WTC11 (cell line): ENCODE measurements at regions not wholly inside any gene's neighbourhood (a gene's known extent, or its start where the extent isn't known, plus 50 kb on each side); places are given as distances from the start of the nearest gene placed in this dataset.

ENCODE experiments used
- ATAC-seq: fragments of 200-7000 bp; cut with Tn5 transposase; 2 replicates; pipeline ENCODE4 v1.10.0; 2021; ENCODE audit warnings: mild to moderate bottlenecking, moderate library complexity
- CTCF ChIA-PET: fragments of 300-600 bp; sonication (Branson Sonifier 250); formaldehyde crosslinking; loops from one replicate; lab custom pipeline; 2021; ENCODE audit warnings: antibody characterized with exemption; lab: Charles Lee
- POLR2A ChIA-PET: fragments of 350-600 bp; sonication (Branson Sonifier 250); formaldehyde crosslinking; loops from one replicate; lab custom pipeline; 2021; ENCODE audit warnings: antibody characterized with exemption; lab: Charles Lee
- DNase-seq: peaks from one replicate; pipeline ENCODE4 v3.0.0; 2021; ENCODE audit warnings: low spot score
- H3K27ac Mint-ChIP-seq: 2 replicates; pipeline ENCODE4 v1.8.0; 2021; ENCODE audit warnings: mixed read lengths
- H3K27me3 Mint-ChIP-seq: 2 replicates; pipeline ENCODE4 v1.8.0; 2021; ENCODE audit warnings: low read depth, mild to moderate bottlenecking, moderate library complexity, mixed read lengths
- H3K36me3 Mint-ChIP-seq: 2 replicates; pipeline ENCODE4 v1.8.0; 2021; ENCODE audit warnings: mixed read lengths
- H3K4me1 Mint-ChIP-seq: 2 replicates; pipeline ENCODE4 v1.8.0; 2022; ENCODE audit warnings: mixed read lengths
- H3K4me3 Mint-ChIP-seq: 2 replicates; pipeline ENCODE4 v1.8.0; 2021; ENCODE audit warnings: mild to moderate bottlenecking, moderate library complexity, mixed read lengths
- H3K9me3 Mint-ChIP-seq: 2 replicates; pipeline ENCODE4 v1.8.0; 2021; ENCODE audit warnings: mixed read lengths
- ATF1 ChIP-seq: sonication (generic); formaldehyde crosslinking; IDR thresholded peaks from 2 replicates; pipeline ENCODE4 v1.8.1; 2023; ENCODE audit warnings: mild to moderate bottlenecking, moderate library complexity, missing genetic modification reagents
- ESRRA ChIP-seq: sonication (generic); formaldehyde crosslinking; IDR thresholded peaks from 2 replicates; pipeline ENCODE4 v1.8.1; 2022; ENCODE audit warnings: mild to moderate bottlenecking, missing genetic modification reagents, borderline replicate concordance
- GTF2I ChIP-seq: fragments of 250-450 bp; sonication (Bioruptor Pico); conservative IDR thresholded peaks from 2 replicates; pipeline ENCODE4 v1.4.0; 2021; ENCODE audit warnings: mild to moderate bottlenecking
- OVOL2 ChIP-seq: fragments of 250-450 bp; sonication (Bioruptor Pico); IDR thresholded peaks from 2 replicates; pipeline ENCODE4 v1.9.0; 2021; ENCODE audit warnings: mild to moderate bottlenecking, borderline replicate concordance
- SP1 ChIP-seq: sonication (generic); formaldehyde crosslinking; conservative IDR thresholded peaks from 2 replicates; pipeline ENCODE4 v1.8.1; 2022; ENCODE audit warnings: missing genetic modification reagents
- TCF7 ChIP-seq: sonication (generic); formaldehyde crosslinking; IDR thresholded peaks from 2 replicates; pipeline ENCODE4 v1.8.0; 2022; ENCODE audit warnings: mild to moderate bottlenecking, low read depth, missing genetic modification reagents, moderate library complexity
- TP53 ChIP-seq: sonication (generic); formaldehyde crosslinking; IDR thresholded peaks from 2 replicates; pipeline ENCODE4 v1.8.1; 2023; ENCODE audit warnings: mild to moderate bottlenecking, missing genetic modification reagents
- ZNF138 ChIP-seq: sonication (generic); formaldehyde crosslinking; conservative IDR thresholded peaks from 2 replicates; pipeline ENCODE4 v1.8.1; 2022; ENCODE audit warnings: mild to moderate bottlenecking, moderate library complexity, missing genetic modification reagents
- ZNF396 ChIP-seq: fragments of 250-450 bp; sonication (Bioruptor Pico); IDR thresholded peaks from 2 replicates; pipeline ENCODE4 v1.8.0; 2021; ENCODE audit warnings: mild to moderate bottlenecking, moderate library complexity, borderline replicate concordance
- TF ChIP-seq, protein P1 (sequence below): sonication (generic); formaldehyde crosslinking; IDR thresholded peaks from 2 replicates; pipeline ENCODE4 v1.8.0; 2022; ENCODE audit warnings: mild to moderate bottlenecking, missing genetic modification reagents
- TF ChIP-seq, protein P2 (sequence below): sonication (generic); formaldehyde crosslinking; IDR thresholded peaks from 2 replicates; pipeline ENCODE4 v1.8.0; 2022; ENCODE audit warnings: mild to moderate bottlenecking, missing genetic modification reagents
- TF ChIP-seq, protein P3 (sequence below): sonication (generic); formaldehyde crosslinking; conservative IDR thresholded peaks from 2 replicates; pipeline ENCODE4 v1.8.1; 2022; ENCODE audit warnings: mild to moderate bottlenecking, missing genetic modification reagents
- TF ChIP-seq, protein P4 (sequence below): sonication (generic); formaldehyde crosslinking; IDR thresholded peaks from 2 replicates; pipeline ENCODE4 v1.8.0; 2022; ENCODE audit warnings: mild to moderate bottlenecking, missing genetic modification reagents
- TF ChIP-seq, protein P5 (sequence below): sonication (generic); formaldehyde crosslinking; IDR thresholded peaks from 2 replicates; pipeline ENCODE4 v1.8.1; 2022; ENCODE audit warnings: mild to moderate bottlenecking, missing genetic modification reagents, moderate library complexity, borderline replicate concordance
- TF ChIP-seq, protein P6 (sequence below): fragments of 250-450 bp; sonication (Bioruptor Pico); IDR thresholded peaks from 2 replicates; pipeline ENCODE4 v1.9.0; 2021; ENCODE audit warnings: mild to moderate bottlenecking
- TF ChIP-seq, protein P7 (sequence below): sonication (generic); formaldehyde crosslinking; IDR thresholded peaks from 2 replicates; pipeline ENCODE4 v1.8.0; 2023; ENCODE audit warnings: missing genetic modification reagents, mild to moderate bottlenecking, borderline replicate concordance
- TF ChIP-seq, protein P8 (sequence below): sonication (generic); formaldehyde crosslinking; IDR thresholded peaks from 2 replicates; pipeline ENCODE4 v1.8.1; 2022; ENCODE audit warnings: low read depth, missing genetic modification reagents, borderline replicate concordance
- TF ChIP-seq, protein P9 (sequence below): fragments of 200-600 bp; IDR thresholded peaks from 2 replicates; pipeline ENCODE4 v1.8.0; 2022; ENCODE audit warnings: antibody characterized with exemption

DNA sequence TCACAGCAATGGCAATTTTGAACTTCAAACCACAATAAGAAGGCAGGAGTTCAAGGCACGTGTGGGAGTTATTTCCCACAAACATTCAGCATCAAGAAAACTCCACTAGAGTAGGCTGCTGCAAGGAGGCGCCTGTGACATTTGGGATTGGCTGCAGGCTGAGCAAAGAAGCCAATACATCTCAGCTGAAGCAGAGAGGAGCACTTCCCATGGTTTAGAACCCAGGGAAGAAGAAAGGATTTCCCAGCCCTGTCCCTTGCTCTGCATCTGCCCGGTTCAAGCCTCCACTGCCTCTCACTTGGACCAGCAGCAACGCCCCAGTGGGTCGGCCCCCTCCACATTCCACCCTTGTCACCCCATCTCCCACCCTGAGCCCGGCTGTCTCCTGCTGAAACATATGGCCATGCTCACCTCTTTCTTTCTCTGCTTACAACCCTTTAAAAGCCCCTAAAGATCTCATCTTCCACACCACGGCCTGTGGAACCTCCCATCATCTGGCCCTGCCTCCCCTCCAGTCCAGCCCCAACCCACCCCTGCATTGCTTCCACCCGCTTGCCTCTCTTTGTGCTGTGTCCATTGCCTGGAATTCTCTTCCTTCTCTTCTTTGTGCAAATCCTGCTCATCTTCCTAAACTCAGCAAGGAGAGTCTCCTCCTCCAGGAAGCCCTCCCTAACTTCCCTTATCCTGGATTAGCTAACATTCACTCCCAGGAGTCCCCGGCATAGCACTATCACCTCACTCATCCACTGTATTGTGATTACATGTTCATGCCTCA lies 128.3 kb downstream of the ANKRD60 start:
- CTCF ChIA-PET: interaction anchor here (1.0 to 1.4 kb wide), 2 partner anchors 13 to 16 kb away, joined by 3 to 7 read pairs; no protein-coding TSS in a partner anchor
- Mint-ChIP-seq H3K27me3 (peaks cover 4% of the 10 kb centered on the region; the same call in 1 of the 2 replicates), H3K9me3 (no peaks in the 10 kb centered on the region), H3K27ac (no peak overlapping the region), H3K36me3 (no peaks in the 10 kb centered on the region), H3K4me3 (no peak overlapping the region), H3K4me1 (no peaks in the 10 kb centered on the region)
- ATAC-seq: no peak
- POLR2A ChIA-PET: interaction anchor here (0.5 kb wide), 1 partner anchor 115 kb away, joined by 8 read pairs; no protein-coding TSS in a partner anchor
- no peak for DNase-seq
- TF ChIP-seq GTF2I (CRISPR knock-in tag) (no peak), TP53 (CRISPR knock-in tag) (no peak), ATF1 (CRISPR knock-in tag) (no peak), ZNF396 (CRISPR knock-in tag) (no peak), SP1 (CRISPR knock-in tag) (no peak), ESRRA (CRISPR knock-in tag) (no peak)
- TF ChIP-seq, protein P1, sequence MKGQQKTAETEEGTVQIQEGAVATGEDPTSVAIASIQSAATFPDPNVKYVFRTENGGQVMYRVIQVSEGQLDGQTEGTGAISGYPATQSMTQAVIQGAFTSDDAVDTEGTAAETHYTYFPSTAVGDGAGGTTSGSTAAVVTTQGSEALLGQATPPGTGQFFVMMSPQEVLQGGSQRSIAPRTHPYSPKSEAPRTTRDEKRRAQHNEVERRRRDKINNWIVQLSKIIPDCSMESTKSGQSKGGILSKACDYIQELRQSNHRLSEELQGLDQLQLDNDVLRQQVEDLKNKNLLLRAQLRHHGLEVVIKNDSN (CRISPR knock-in tag): no peak
- TF ChIP-seq, protein P2, sequence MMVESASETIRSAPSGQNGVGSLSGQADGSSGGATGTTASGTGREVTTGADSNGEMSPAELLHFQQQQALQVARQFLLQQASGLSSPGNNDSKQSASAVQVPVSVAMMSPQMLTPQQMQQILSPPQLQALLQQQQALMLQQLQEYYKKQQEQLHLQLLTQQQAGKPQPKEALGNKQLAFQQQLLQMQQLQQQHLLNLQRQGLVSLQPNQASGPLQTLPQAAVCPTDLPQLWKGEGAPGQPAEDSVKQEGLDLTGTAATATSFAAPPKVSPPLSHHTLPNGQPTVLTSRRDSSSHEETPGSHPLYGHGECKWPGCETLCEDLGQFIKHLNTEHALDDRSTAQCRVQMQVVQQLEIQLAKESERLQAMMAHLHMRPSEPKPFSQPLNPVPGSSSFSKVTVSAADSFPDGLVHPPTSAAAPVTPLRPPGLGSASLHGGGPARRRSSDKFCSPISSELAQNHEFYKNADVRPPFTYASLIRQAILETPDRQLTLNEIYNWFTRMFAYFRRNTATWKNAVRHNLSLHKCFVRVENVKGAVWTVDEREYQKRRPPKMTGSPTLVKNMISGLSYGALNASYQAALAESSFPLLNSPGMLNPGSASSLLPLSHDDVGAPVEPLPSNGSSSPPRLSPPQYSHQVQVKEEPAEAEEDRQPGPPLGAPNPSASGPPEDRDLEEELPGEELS: no peak
- TF ChIP-seq, all 79 proteins: peak for 0

DNA sequence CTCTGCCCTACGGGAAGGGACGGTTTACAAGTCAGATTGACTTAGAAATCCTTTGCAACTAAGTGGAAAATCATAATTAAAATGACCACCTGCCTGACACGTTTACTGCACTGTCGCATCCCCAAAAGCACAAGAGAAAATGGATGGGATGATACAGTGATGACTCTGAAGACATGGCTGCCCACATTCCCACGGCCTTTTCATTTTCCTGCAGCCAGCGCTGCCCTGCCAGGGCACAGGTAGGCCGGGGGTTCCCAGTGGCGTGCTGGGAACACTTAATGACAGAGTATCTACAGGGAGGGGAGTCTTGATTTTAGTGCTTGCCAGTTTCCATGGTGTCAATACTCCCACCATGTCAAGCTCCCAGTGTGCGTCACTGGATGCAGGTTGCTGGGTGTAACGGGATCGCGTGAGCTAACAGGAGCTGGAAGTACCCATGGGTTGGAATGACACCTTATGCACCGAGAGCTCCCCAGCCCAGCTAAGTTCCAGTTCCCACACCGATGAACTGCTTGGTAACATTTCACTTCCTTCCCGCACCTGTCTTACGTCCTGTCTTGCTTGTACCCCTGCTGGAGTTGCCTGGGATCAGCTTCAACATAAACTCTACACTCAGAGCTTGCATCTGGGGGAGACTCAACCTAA lies 129.0 kb downstream of the ANKRD60 start:
- ChIA-PET POLR2A (interaction anchor here (0.5 kb wide), 1 partner anchor 116 kb away, joined by 8 read pairs; no protein-coding TSS in a partner anchor), CTCF (interaction anchor here (1.0 to 1.4 kb wide), 2 partner anchors 12 to 17 kb away, joined by 3 to 7 read pairs; no protein-coding TSS in a partner anchor)
- no peak for DNase-seq
- Mint-ChIP-seq H3K4me3 (no peak overlapping the region), H3K4me1 (no peaks in the 10 kb centered on the region), H3K36me3 (no peaks in the 10 kb centered on the region), H3K27me3 (peaks cover 4% of the 10 kb centered on the region; the same call in 1 of the 2 replicates), H3K27ac (no peak overlapping the region), H3K9me3 (no peaks in the 10 kb centered on the region)
- no peak for ATAC-seq
- TF ChIP-seq, protein P3, sequence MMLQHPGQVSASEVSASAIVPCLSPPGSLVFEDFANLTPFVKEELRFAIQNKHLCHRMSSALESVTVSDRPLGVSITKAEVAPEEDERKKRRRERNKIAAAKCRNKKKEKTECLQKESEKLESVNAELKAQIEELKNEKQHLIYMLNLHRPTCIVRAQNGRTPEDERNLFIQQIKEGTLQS (CRISPR knock-in tag): no peak
- TF ChIP-seq OVOL2 (CRISPR knock-in tag) (no peak), ATF1 (CRISPR knock-in tag) (no peak), SP1 (CRISPR knock-in tag) (no peak), ZNF138 (CRISPR knock-in tag) (no peak), TCF7 (CRISPR knock-in tag) (no peak)
- TF ChIP-seq, protein P4, sequence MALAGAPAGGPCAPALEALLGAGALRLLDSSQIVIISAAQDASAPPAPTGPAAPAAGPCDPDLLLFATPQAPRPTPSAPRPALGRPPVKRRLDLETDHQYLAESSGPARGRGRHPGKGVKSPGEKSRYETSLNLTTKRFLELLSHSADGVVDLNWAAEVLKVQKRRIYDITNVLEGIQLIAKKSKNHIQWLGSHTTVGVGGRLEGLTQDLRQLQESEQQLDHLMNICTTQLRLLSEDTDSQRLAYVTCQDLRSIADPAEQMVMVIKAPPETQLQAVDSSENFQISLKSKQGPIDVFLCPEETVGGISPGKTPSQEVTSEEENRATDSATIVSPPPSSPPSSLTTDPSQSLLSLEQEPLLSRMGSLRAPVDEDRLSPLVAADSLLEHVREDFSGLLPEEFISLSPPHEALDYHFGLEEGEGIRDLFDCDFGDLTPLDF (CRISPR knock-in tag): no peak
- TF ChIP-seq, protein P5, sequence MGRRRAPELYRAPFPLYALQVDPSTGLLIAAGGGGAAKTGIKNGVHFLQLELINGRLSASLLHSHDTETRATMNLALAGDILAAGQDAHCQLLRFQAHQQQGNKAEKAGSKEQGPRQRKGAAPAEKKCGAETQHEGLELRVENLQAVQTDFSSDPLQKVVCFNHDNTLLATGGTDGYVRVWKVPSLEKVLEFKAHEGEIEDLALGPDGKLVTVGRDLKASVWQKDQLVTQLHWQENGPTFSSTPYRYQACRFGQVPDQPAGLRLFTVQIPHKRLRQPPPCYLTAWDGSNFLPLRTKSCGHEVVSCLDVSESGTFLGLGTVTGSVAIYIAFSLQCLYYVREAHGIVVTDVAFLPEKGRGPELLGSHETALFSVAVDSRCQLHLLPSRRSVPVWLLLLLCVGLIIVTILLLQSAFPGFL (CRISPR knock-in tag): no peak
- TF ChIP-seq, protein P6, sequence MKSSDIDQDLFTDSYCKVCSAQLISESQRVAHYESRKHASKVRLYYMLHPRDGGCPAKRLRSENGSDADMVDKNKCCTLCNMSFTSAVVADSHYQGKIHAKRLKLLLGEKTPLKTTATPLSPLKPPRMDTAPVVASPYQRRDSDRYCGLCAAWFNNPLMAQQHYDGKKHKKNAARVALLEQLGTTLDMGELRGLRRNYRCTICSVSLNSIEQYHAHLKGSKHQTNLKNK (CRISPR knock-in tag): no peak
- TF ChIP-seq, protein P7, sequence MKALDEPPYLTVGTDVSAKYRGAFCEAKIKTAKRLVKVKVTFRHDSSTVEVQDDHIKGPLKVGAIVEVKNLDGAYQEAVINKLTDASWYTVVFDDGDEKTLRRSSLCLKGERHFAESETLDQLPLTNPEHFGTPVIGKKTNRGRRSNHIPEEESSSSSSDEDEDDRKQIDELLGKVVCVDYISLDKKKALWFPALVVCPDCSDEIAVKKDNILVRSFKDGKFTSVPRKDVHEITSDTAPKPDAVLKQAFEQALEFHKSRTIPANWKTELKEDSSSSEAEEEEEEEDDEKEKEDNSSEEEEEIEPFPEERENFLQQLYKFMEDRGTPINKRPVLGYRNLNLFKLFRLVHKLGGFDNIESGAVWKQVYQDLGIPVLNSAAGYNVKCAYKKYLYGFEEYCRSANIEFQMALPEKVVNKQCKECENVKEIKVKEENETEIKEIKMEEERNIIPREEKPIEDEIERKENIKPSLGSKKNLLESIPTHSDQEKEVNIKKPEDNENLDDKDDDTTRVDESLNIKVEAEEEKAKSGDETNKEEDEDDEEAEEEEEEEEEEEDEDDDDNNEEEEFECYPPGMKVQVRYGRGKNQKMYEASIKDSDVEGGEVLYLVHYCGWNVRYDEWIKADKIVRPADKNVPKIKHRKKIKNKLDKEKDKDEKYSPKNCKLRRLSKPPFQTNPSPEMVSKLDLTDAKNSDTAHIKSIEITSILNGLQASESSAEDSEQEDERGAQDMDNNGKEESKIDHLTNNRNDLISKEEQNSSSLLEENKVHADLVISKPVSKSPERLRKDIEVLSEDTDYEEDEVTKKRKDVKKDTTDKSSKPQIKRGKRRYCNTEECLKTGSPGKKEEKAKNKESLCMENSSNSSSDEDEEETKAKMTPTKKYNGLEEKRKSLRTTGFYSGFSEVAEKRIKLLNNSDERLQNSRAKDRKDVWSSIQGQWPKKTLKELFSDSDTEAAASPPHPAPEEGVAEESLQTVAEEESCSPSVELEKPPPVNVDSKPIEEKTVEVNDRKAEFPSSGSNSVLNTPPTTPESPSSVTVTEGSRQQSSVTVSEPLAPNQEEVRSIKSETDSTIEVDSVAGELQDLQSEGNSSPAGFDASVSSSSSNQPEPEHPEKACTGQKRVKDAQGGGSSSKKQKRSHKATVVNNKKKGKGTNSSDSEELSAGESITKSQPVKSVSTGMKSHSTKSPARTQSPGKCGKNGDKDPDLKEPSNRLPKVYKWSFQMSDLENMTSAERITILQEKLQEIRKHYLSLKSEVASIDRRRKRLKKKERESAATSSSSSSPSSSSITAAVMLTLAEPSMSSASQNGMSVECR: no peak
- TF ChIP-seq, protein P8, sequence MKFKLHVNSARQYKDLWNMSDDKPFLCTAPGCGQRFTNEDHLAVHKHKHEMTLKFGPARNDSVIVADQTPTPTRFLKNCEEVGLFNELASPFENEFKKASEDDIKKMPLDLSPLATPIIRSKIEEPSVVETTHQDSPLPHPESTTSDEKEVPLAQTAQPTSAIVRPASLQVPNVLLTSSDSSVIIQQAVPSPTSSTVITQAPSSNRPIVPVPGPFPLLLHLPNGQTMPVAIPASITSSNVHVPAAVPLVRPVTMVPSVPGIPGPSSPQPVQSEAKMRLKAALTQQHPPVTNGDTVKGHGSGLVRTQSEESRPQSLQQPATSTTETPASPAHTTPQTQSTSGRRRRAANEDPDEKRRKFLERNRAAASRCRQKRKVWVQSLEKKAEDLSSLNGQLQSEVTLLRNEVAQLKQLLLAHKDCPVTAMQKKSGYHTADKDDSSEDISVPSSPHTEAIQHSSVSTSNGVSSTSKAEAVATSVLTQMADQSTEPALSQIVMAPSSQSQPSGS (CRISPR knock-in tag): no peak
- TF ChIP-seq, protein P9, sequence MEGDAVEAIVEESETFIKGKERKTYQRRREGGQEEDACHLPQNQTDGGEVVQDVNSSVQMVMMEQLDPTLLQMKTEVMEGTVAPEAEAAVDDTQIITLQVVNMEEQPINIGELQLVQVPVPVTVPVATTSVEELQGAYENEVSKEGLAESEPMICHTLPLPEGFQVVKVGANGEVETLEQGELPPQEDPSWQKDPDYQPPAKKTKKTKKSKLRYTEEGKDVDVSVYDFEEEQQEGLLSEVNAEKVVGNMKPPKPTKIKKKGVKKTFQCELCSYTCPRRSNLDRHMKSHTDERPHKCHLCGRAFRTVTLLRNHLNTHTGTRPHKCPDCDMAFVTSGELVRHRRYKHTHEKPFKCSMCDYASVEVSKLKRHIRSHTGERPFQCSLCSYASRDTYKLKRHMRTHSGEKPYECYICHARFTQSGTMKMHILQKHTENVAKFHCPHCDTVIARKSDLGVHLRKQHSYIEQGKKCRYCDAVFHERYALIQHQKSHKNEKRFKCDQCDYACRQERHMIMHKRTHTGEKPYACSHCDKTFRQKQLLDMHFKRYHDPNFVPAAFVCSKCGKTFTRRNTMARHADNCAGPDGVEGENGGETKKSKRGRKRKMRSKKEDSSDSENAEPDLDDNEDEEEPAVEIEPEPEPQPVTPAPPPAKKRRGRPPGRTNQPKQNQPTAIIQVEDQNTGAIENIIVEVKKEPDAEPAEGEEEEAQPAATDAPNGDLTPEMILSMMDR: no peak
